WERI-Rb-1 (cell line): ENCODE measurements at regions not wholly inside any gene's neighbourhood (a gene's known extent, or its start where the extent isn't known, plus 50 kb on each side); places are given as distances from the start of the nearest gene placed in this dataset.

Experiments
- DNase-seq: peaks from one replicate; pipeline ENCODE4 v3.0.0-alpha.2; 2020
- H3K27ac ChIP-seq: fragments of 250-450 bp; sonication (Bioruptor Pico); 2 replicates; pipeline ENCODE4 v1.5.1; 2020; ENCODE audit warnings: mild to moderate bottlenecking, moderate library complexity
- H3K27me3 ChIP-seq: fragments of 250-450 bp; sonication (Bioruptor Pico); 2 replicates; pipeline ENCODE4 v1.5.1; 2021; ENCODE audit warnings: mild to moderate bottlenecking, low read depth, moderate library complexity; ENCODE audit not compliant: insufficient read depth, severe bottlenecking
- H3K36me3 ChIP-seq: fragments of 250-450 bp; sonication (Bioruptor Pico); 2 replicates; pipeline ENCODE4 v1.5.1; 2020; ENCODE audit warnings: mild to moderate bottlenecking, moderate library complexity
- H3K4me3 ChIP-seq: 2 replicates; pipeline ENCODE4 v1.5.1; 2011; ENCODE audit warnings: low read depth, mild to moderate bottlenecking, control low read depth, low read length
- H3K9me3 ChIP-seq: fragments of 250-450 bp; sonication (Bioruptor Pico); 2 replicates; pipeline ENCODE4 v1.5.1; 2021; ENCODE audit warnings: mild to moderate bottlenecking, moderate library complexity; ENCODE audit not compliant: severe bottlenecking
- TF ChIP-seq, protein P1 (sequence below): IDR thresholded peaks from 2 replicates; pipeline ENCODE4 v1.5.1; 2011; ENCODE audit warnings: low read depth, mild to moderate bottlenecking, control low read depth, inconsistent platforms, low read length

DNA sequence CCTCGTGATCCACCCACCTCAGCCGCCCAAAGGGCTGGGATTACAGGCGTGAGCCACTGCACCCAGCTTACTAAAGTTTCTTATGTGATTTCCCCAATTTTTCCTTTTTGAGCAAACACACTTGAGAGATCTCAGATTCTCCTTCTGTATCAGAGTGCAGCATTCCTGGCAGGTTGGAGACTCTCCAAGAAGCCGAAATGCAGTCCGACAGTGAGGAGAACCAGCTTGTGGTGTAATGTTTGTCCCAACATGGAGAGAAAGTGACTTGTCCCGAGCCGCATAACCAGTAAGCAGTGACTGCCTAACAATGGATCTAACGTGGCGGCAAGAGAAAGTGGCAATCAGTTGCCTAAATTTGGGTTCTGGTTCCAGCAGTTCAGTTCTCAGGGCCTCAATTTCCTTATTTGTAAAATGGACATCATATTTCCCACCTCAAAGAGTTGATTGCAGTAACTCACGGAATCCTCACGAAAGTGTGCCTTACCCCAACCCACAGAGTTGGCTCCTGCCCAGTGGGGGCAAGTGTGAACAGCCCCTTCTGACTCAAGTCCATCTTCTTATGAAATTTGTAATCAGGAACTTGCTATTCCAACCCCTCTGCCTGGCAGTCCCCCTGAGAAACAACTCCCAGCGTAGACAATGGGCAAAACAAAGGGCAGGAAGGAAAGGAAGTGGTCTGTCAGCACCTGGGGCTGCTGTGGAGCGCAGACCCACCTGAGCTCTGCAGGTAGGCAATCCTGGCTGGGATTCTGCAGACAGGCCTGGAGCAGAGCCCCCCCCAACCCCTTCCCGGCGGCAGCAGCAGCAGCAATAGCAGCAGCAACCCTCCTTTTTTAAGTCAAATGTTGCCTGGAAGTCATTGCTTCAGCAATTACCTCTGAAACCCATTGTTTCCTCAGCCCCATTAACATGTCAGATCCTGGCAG, 223.6 kb upstream of the POU3F1 start:
- no peak overlapping the region for H3K27ac ChIP-seq
- no peaks in the 10 kb centered on the region for H3K9me3 ChIP-seq
- H3K27me3 ChIP-seq: no peaks in the 10 kb centered on the region
- H3K36me3 ChIP-seq: no peaks in the 10 kb centered on the region
- TF ChIP-seq, protein P1, sequence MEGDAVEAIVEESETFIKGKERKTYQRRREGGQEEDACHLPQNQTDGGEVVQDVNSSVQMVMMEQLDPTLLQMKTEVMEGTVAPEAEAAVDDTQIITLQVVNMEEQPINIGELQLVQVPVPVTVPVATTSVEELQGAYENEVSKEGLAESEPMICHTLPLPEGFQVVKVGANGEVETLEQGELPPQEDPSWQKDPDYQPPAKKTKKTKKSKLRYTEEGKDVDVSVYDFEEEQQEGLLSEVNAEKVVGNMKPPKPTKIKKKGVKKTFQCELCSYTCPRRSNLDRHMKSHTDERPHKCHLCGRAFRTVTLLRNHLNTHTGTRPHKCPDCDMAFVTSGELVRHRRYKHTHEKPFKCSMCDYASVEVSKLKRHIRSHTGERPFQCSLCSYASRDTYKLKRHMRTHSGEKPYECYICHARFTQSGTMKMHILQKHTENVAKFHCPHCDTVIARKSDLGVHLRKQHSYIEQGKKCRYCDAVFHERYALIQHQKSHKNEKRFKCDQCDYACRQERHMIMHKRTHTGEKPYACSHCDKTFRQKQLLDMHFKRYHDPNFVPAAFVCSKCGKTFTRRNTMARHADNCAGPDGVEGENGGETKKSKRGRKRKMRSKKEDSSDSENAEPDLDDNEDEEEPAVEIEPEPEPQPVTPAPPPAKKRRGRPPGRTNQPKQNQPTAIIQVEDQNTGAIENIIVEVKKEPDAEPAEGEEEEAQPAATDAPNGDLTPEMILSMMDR: no peak
- H3K4me3 ChIP-seq: no peak overlapping the region
- DNase-seq: no peak

DNA sequence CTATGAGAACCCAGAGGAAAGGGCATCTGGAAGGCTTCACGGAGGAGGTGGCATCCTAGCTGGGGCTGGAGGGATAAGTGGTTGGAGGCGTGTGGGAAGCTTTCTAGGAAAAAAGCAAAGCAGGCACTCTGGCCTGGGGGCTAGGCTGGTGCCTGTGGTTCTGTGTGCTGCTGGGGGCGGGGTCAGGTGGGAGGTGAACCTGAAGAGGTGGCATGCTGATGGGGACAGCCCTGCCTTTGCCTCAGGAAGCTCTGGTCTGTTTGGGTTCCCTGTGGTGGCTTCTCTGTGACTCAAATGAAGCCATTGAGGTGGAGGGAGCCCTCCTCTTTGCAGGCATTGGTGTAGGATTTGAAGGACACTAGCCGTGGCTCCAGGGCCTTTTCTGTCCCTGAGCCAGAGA, 221.6 kb upstream of the POU3F1 start:
- DNase-seq: no peak
- no peak overlapping the region for H3K4me3 ChIP-seq
- no peaks in the 10 kb centered on the region for H3K36me3 ChIP-seq
- H3K27me3 ChIP-seq: no peaks in the 10 kb centered on the region
- TF ChIP-seq, protein P1: no peak
- no peaks in the 10 kb centered on the region for H3K9me3 ChIP-seq
- no peak overlapping the region for H3K27ac ChIP-seq

DNA sequence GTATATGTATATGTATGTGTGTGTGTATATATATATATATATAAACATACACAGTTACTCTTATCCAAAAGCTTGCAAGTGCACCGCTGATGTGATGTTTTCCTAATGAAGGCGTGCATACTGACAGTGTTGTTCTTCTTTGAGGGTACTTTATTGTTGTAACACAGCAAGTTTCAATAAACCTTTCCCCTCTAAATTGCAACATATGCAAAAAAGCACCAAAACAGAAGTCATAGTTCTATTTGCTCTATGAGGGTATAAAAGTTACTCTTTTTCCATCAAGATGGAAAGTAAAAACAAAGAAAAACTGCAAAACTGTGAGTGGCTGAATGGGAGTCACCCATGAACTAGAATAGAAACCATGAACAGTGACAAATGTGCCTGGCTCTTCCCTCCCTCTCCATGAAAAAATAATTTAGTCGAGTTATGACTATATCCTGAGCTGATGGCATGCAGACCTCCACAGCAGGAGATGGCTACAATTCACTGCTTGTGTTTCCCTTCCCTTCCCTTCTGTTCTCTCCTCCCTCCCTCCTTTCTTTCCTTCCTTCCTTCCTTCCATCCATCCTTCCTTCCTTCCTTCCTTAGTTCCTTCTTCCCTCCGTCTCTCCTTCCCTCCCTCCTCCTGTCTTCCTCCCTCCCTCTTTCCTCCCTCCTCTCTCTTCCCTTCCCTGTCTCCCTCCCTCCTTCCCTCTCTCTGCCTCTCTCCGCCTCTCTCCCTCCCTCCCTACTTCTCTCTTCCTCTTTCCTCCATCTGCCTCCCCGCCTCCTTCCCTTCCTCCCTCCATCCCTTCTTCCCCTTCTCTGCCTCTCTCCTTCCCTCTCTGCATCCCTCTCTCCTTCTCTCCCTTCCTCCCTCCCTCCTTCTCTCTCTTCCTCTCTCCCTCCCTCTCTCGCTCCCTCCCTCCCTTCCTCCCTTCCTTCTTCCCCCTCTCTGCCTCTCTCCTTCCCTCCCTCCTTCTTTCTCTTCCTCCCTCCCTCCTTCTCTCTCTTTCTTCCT, 220.7 kb upstream of the POU3F1 start:
- no peak for DNase-seq
- H3K27ac ChIP-seq: no peak overlapping the region
- TF ChIP-seq, protein P1: no peak
- H3K27me3 ChIP-seq: no peaks in the 10 kb centered on the region
- no peaks in the 10 kb centered on the region for H3K36me3 ChIP-seq
- no peaks in the 10 kb centered on the region for H3K9me3 ChIP-seq
- no peak overlapping the region for H3K4me3 ChIP-seq

DNA sequence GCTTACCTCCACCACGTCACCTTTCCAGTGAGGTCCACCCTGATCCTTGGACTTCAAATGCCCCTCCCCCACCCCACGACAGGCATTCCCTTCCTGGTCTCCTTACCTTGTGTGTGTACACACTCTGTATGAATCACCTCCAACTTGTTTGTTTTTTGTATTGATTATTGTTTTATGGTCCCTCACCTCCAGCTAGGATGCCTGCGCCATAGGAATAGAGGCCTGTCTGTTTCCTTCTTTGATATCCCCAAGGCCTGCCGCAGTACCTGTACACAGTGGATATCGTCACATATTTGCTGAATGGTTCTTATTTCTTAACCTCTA, 219.6 kb upstream of the POU3F1 start:
- H3K27me3 ChIP-seq: no peaks in the 10 kb centered on the region
- no peaks in the 10 kb centered on the region for H3K9me3 ChIP-seq
- TF ChIP-seq, protein P1: no peak
- DNase-seq: no peak
- H3K4me3 ChIP-seq: no peak overlapping the region
- no peaks in the 10 kb centered on the region for H3K36me3 ChIP-seq
- H3K27ac ChIP-seq: no peak overlapping the region

DNA sequence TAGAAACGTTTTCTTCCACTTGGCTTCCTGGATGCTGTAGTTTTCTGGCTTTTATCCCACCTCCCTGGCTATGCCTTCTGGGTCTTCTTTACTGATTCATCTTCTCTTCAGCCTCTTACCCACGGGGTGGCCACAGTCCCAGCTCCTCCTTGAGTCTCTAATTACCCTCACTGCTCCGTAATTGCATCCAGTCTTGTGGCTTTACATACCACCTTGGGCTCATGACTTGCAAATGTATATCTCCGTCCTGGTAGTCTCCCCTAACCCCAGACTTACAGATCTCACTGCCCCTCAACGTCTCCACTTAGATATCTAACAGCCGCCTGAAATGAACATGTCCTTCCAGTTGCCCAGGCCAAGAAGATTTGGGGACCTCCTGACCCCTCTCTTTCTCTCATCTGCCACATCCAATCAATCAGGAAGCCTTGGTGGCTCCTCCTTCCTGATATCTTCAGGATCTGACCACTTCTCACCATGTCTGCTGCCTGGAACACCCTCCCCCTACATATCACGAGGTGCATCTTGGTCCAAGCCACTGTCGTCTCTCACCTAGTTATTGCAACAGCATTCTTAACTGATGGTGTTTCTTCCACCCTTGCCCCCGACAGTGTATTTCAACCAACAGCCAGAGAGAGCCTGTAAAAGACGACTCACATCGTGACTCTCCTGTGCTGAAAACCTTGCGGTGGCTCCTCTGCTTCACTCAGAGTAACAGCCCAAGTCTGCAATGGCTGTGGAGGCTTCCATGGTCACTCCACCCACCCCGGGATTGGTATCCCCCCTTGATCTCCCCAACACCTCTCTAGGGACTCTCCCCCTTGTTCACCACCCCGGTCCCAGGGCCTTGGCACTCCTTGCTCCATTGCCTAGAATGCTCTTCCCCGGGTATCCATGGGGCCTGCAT, 219.0 kb upstream of the POU3F1 start:
- H3K9me3 ChIP-seq: no peaks in the 10 kb centered on the region
- H3K27ac ChIP-seq: no peak overlapping the region
- no peak for DNase-seq
- no peaks in the 10 kb centered on the region for H3K27me3 ChIP-seq
- no peaks in the 10 kb centered on the region for H3K36me3 ChIP-seq
- no peak overlapping the region for H3K4me3 ChIP-seq
- TF ChIP-seq, protein P1: no peak
